Keratinocyte (primary cell): ENCODE measurements at regions not wholly inside any gene's neighbourhood (a gene's known extent, or its start where the extent isn't known, plus 50 kb on each side); places are given as distances from the start of the nearest gene placed in this dataset.

ENCODE experiments used
- DNase-seq: peaks from one replicate; pipeline ENCODE4 v3.0.0-alpha.2; 2011; ENCODE audit warnings: low read depth, missing footprints, low spot score
- FAIRE-seq: peaks from 2 replicates; lab custom pipeline; 2011; peaks lifted over from hg19 to GRCh38; lab: Jason Lieb, UNC
- H2AFZ ChIP-seq: 2 replicates; pipeline ENCODE4 v1.6.0; 2012; ENCODE audit warnings: low read length, control low read depth, inconsistent platforms; ENCODE audit not compliant: control insufficient read depth
- H3K27ac ChIP-seq: 2 replicates; pipeline ENCODE4 v1.5.1; 2011; ENCODE audit warnings: low read length; ENCODE audit not compliant: control insufficient read depth, insufficient read depth
- H3K27me3 ChIP-seq: 3 replicates; pipeline ENCODE4 v1.6.0; 2011; ENCODE audit warnings: low read length; ENCODE audit not compliant: control insufficient read depth, insufficient read depth; ENCODE audit errors: extremely low read depth
- H3K36me3 ChIP-seq, 2 experiments: 2 replicates in 1 of 2; 3 replicates in 1 of 2; pipeline ENCODE4 v1.5.1; 2011; ENCODE audit warnings: low read length in 2 of 2, mild to moderate bottlenecking in 1 of 2; ENCODE audit not compliant: control insufficient read depth in 2 of 2, insufficient read depth in 2 of 2; ENCODE audit errors: extremely low read depth in 1 of 2
- H3K4me1 ChIP-seq: 3 replicates; pipeline ENCODE4 v1.5.1; 2011; ENCODE audit warnings: low read length; ENCODE audit not compliant: control insufficient read depth, insufficient read depth; ENCODE audit errors: extremely low read depth
- H3K4me2 ChIP-seq: 3 replicates; pipeline ENCODE4 v1.6.0; 2011; ENCODE audit warnings: low read depth, low read length; ENCODE audit not compliant: control insufficient read depth, insufficient read depth; ENCODE audit errors: extremely low read depth
- H3K4me3 ChIP-seq, 3 experiments: fragments of 200-600 bp in 1 of 3; sonication (generic) in 1 of 3; 2 replicates in 2 of 3; 3 replicates in 1 of 3; pipeline ENCODE4 v1.5.1; 2011 to 2016; ENCODE audit warnings: low read length in 3 of 3, mild to moderate bottlenecking in 3 of 3, control low read depth in 2 of 3, inconsistent platforms in 1 of 3, low read depth in 1 of 3, mixed read lengths in 1 of 3, mixed run types in 1 of 3, moderate library complexity in 1 of 3; ENCODE audit not compliant: control insufficient read depth in 2 of 3, insufficient read depth in 2 of 3; ENCODE audit errors: extremely low read depth in 1 of 3
- H3K79me2 ChIP-seq: 2 replicates; pipeline ENCODE4 v1.6.0; 2012; ENCODE audit warnings: low read length; ENCODE audit not compliant: control insufficient read depth, insufficient read depth
- H3K9ac ChIP-seq: 3 replicates; pipeline ENCODE4 v1.6.0; 2011; ENCODE audit warnings: low read length; ENCODE audit not compliant: control insufficient read depth, insufficient read depth; ENCODE audit errors: extremely low read depth
- H3K9me1 ChIP-seq: 3 replicates; pipeline ENCODE4 v1.6.0; 2011; ENCODE audit warnings: low read length; ENCODE audit not compliant: control insufficient read depth, insufficient read depth; ENCODE audit errors: extremely low read depth
- H3K9me3 ChIP-seq: 2 replicates; pipeline ENCODE4 v1.5.1; 2012; ENCODE audit warnings: low read depth, low read length; ENCODE audit not compliant: control insufficient read depth
- H4K20me1 ChIP-seq: 3 replicates; pipeline ENCODE4 v1.6.0; 2011; ENCODE audit warnings: low read length; ENCODE audit not compliant: control insufficient read depth, insufficient read depth; ENCODE audit errors: extremely low read depth
- EZH2 ChIP-seq: IDR thresholded peaks from one replicate; pipeline ENCODE4 v1.6.1; 2012; ENCODE audit warnings: inconsistent platforms, mild to moderate bottlenecking, low read length, moderate library complexity
- dilution Hi-C: fragments of 300-500 bp; cut with MboI; formaldehyde crosslinking; loops from one replicate; pipeline ENCODE4 v1.7.0; 2020; ENCODE audit warnings: low sequenced_read_pairs; ENCODE audit not compliant: extremely low pct_ligation_motif_present
- TF ChIP-seq, protein P1 (sequence below), 3 experiments: IDR thresholded peaks in 1 of 3; conservative IDR thresholded peaks in 1 of 3; optimal IDR thresholded peaks in 1 of 3; 2 replicates in 2 of 3; 3 replicates in 1 of 3; pipeline versions ENCODE3 to v1.5.1; 2011; ENCODE audit warnings: low read length in 3 of 3, mild to moderate bottlenecking in 3 of 3, moderate library complexity in 2 of 3, control low read depth in 1 of 3, inconsistent platforms in 1 of 3; ENCODE audit not compliant: insufficient read depth in 2 of 3; ENCODE audit errors: extremely low read depth in 1 of 3

DNA sequence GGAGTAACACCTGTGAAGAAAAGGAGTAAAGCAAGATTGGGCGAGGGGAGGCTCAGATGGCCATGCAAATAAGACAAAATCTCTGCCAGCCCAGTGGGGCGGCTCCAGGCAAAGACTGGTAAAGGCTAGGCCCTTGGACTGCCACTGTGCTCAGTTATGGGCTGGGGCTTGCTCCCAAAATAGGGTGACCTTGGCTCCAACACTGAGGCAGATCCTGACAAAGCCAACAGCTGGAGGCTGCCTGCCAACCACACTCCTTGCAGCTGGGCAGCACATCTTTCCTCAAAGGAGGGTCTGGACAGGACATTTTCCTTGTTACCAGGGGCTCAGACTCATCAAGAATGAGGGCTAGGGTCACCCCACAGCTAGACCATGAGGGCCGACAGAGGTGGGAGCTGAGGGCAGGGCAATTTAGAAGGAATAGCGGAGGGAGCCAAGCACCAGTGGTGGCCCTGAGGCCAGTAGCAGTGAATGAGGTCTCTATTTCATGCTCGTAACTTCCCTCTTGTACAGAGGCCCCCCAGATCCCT lies 86.1 kb downstream of the CHRD start:
- FAIRE-seq, result no peak
- dilution Hi-C loops, result no loop called here
- Histone ChIP-seq H4K20me1 (no peaks in the 10 kb centered on the region), H3K36me3 (no peaks in the 10 kb centered on the region), H3K27ac (no peak overlapping the region), H3K9me3 (no peaks in the 10 kb centered on the region), H3K4me1 (peaks cover 11% of the 10 kb centered on the region), H3K4me2 (no peak overlapping the region), H3K79me2 (no peaks in the 10 kb centered on the region), H3K27me3 (no peaks in the 10 kb centered on the region), H3K9ac (no peak overlapping the region), H3K4me3 (no peak overlapping the region), H2AFZ (no peak overlapping the region), H3K9me1 (no peaks in the 10 kb centered on the region)
- no peak for DNase-seq
- TF ChIP-seq, protein P1, sequence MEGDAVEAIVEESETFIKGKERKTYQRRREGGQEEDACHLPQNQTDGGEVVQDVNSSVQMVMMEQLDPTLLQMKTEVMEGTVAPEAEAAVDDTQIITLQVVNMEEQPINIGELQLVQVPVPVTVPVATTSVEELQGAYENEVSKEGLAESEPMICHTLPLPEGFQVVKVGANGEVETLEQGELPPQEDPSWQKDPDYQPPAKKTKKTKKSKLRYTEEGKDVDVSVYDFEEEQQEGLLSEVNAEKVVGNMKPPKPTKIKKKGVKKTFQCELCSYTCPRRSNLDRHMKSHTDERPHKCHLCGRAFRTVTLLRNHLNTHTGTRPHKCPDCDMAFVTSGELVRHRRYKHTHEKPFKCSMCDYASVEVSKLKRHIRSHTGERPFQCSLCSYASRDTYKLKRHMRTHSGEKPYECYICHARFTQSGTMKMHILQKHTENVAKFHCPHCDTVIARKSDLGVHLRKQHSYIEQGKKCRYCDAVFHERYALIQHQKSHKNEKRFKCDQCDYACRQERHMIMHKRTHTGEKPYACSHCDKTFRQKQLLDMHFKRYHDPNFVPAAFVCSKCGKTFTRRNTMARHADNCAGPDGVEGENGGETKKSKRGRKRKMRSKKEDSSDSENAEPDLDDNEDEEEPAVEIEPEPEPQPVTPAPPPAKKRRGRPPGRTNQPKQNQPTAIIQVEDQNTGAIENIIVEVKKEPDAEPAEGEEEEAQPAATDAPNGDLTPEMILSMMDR (optimal IDR thresholded peaks at IDR 0.05 in 1 of 3, IDR thresholded peaks at IDR 0.05 in 1 of 3, conservative IDR thresholded peaks at IDR 0.05 in 1 of 3; ENCODE audit: extremely low read depth in 1 of 3, insufficient read depth in 2 of 3, low read length in 3 of 3), result no peak
- no peak for TF ChIP-seq EZH2

DNA sequence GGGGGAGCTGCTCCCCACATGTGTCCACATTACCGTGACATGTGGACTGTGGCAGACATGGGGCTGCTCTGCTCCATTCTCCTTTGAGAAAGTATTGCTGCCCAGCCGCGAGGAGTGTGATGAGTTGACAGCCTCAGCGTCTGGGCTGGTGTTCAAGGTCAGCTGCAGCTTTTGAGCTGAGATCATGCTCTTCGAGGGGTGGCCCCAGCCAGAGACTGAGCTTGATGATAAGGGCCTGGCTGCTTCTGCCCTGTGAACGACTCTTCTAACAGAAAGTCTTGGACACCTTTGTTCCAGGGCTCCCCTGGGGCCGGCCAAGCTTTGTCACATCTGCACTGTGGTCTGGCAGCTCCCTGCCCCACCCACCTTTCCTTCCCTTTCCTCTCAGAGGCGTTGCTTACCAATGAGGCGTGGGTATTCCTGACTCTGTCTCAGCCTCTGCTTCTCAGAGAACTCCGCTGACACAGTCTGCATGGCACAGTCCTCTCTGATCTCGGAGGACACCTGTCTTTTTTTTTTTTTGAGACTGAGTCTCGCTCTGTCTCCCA lies 86.6 kb downstream of the CHRD start:
- no peak overlapping the region for H2AFZ ChIP-seq
- DNase-seq, result no peak
- FAIRE-seq, result no peak

More for the DNA sequence above, 86.6 kb downstream of the CHRD start:
- H4K20me1 ChIP-seq, result no peaks in the 10 kb centered on the region
- H3K9ac ChIP-seq, result no peak overlapping the region
- H3K4me2 ChIP-seq, result no peak overlapping the region
- no peaks in the 10 kb centered on the region for H3K9me1 ChIP-seq
- dilution Hi-C loops, result no loop called here
- no peaks in the 10 kb centered on the region for H3K27me3 ChIP-seq
- peaks cover 11% of the 10 kb centered on the region for H3K4me1 ChIP-seq
- no peak overlapping the region for H3K4me3 ChIP-seq
- no peaks in the 10 kb centered on the region for H3K36me3 ChIP-seq
- H3K79me2 ChIP-seq, result no peaks in the 10 kb centered on the region
- no peak overlapping the region for H3K27ac ChIP-seq
- H3K9me3 ChIP-seq, result no peaks in the 10 kb centered on the region
- TF ChIP-seq EZH2, result no peak
- TF ChIP-seq, protein P1 (optimal IDR thresholded peaks at IDR 0.05 in 1 of 3, IDR thresholded peaks at IDR 0.05 in 1 of 3, conservative IDR thresholded peaks at IDR 0.05 in 1 of 3; ENCODE audit: extremely low read depth in 1 of 3, insufficient read depth in 2 of 3, low read length in 3 of 3), result no peak
